Muscle layer of colon (tissue), 2 donors: ENCODE measurements at regions not wholly inside any gene's neighbourhood (a gene's known extent, or its start where the extent isn't known, plus 50 kb on each side); places are given as distances from the start of the nearest gene placed in this dataset.

Experiments used
- H3K27ac ChIP-seq: one replicate; pipeline ENCODE4 v1.7.0; 2013; ENCODE audit warnings: low read depth, mild to moderate bottlenecking, low read length, moderate library complexity
- H3K27me3 ChIP-seq, 2 donors: one replicate each; pipeline ENCODE4 v1.7.0; 2013; ENCODE audit warnings: low read length in 2 of 2, mild to moderate bottlenecking in 2 of 2; ENCODE audit not compliant: insufficient read depth in 2 of 2, control insufficient read depth in 1 of 2
- H3K36me3 ChIP-seq: one replicate; pipeline ENCODE4 v1.7.0; 2013; ENCODE audit warnings: mild to moderate bottlenecking, low read length; ENCODE audit not compliant: insufficient read depth
- H3K4me1 ChIP-seq: one replicate; pipeline ENCODE4 v1.7.0; 2013; ENCODE audit warnings: mild to moderate bottlenecking, low read length; ENCODE audit not compliant: insufficient read depth
- H3K4me3 ChIP-seq, 2 donors: one replicate each; pipeline ENCODE4 v1.7.0; 2013; ENCODE audit warnings: low read length in 2 of 2, low read depth in 1 of 2, mild to moderate bottlenecking in 1 of 2, moderate library complexity in 1 of 2
- H3K9ac ChIP-seq: one replicate; pipeline ENCODE4 v1.7.0; 2013; ENCODE audit warnings: low read length
- H3K9me3 ChIP-seq: one replicate; pipeline ENCODE4 v1.7.0; 2013; ENCODE audit warnings: mild to moderate bottlenecking, low read length
- donor health status: abdominal sarcoma.
- donor health status: Adenocarcinoma of cecum.

GRCh38 chr12:98423963-98424362 is 91.4 kb upstream of the TMPO start:
- Histone ChIP-seq H3K4me3 (no peak overlapping the region), H3K27me3 (no peaks in the 10 kb centered on the region), H3K9me3 (no peaks in the 10 kb centered on the region), H3K36me3 (no peaks in the 10 kb centered on the region), H3K9ac (no peak overlapping the region), H3K27ac (no peak overlapping the region), H3K4me1 (peaks cover 12% of the 10 kb centered on the region)

GRCh38 chr12:98424726-98425401 is 90.5 kb upstream of the TMPO start:
- Histone ChIP-seq H3K27me3 (no peaks in the 10 kb centered on the region), H3K27ac (no peak overlapping the region), H3K36me3 (no peaks in the 10 kb centered on the region), H3K4me3 (no peak overlapping the region), H3K9me3 (no peaks in the 10 kb centered on the region), H3K9ac (no peak overlapping the region), H3K4me1 (peaks cover 3% of the 10 kb centered on the region)

- no peak overlapping the region for H3K4me3 ChIP-seq
- no peaks in the 10 kb centered on the region for H3K4me1 ChIP-seq
- H3K27me3 ChIP-seq, result no peaks in the 10 kb centered on the region
- no peaks in the 10 kb centered on the region for H3K36me3 ChIP-seq
- no peak overlapping the region for H3K27ac ChIP-seq
- no peak overlapping the region for H3K9ac ChIP-seq
- H3K9me3 ChIP-seq, result no peaks in the 10 kb centered on the region
Observed at GRCh38 chr12:98425859-98426258, 89.5 kb upstream of the TMPO start.

GRCh38 chr12:98431089-98431488 is 84.3 kb upstream of the TMPO start:
- H3K9ac ChIP-seq, result no peak overlapping the region
- H3K9me3 ChIP-seq, result peaks cover 6% of the 10 kb centered on the region
- H3K4me3 ChIP-seq, result no peak overlapping the region
- no peak overlapping the region for H3K27ac ChIP-seq
- no peaks in the 10 kb centered on the region for H3K27me3 ChIP-seq
- no peaks in the 10 kb centered on the region for H3K4me1 ChIP-seq
- H3K36me3 ChIP-seq, result no peaks in the 10 kb centered on the region

- H3K27me3 ChIP-seq, result no peaks in the 10 kb centered on the region
- H3K9me3 ChIP-seq, result peaks cover 6% of the 10 kb centered on the region
- H3K4me3 ChIP-seq, result no peak overlapping the region
- H3K9ac ChIP-seq, result no peak overlapping the region
- H3K4me1 ChIP-seq, result no peaks in the 10 kb centered on the region
- no peaks in the 10 kb centered on the region for H3K36me3 ChIP-seq
- H3K27ac ChIP-seq, result no peak overlapping the region
Observed at GRCh38 chr12:98437166-98437565, 78.2 kb upstream of the TMPO start.

- no peak overlapping the region for H3K27ac ChIP-seq
- no peaks in the 10 kb centered on the region for H3K4me1 ChIP-seq
- no peak overlapping the region for H3K4me3 ChIP-seq
- no peaks in the 10 kb centered on the region for H3K27me3 ChIP-seq
- H3K36me3 ChIP-seq, result no peaks in the 10 kb centered on the region
- no peak overlapping the region for H3K9ac ChIP-seq
- peaks cover 6% of the 10 kb centered on the region for H3K9me3 ChIP-seq
Observed at GRCh38 chr12:98437806-98438595, 77.4 kb upstream of the TMPO start.

- H3K9ac ChIP-seq, result no peak overlapping the region
- H3K9me3 ChIP-seq, result peaks cover 6% of the 10 kb centered on the region
- no peak overlapping the region for H3K27ac ChIP-seq
- no peaks in the 10 kb centered on the region for H3K36me3 ChIP-seq
- H3K4me1 ChIP-seq, result no peaks in the 10 kb centered on the region
- H3K4me3 ChIP-seq, result no peak overlapping the region
- H3K27me3 ChIP-seq, result no peaks in the 10 kb centered on the region
Observed at GRCh38 chr12:98438656-98439230, 76.6 kb upstream of the TMPO start.

- H3K36me3 ChIP-seq, result no peaks in the 10 kb centered on the region
- peak overlapping the region; percentile 23 for H3K27ac ChIP-seq
- no peaks in the 10 kb centered on the region for H3K27me3 ChIP-seq
- no peak overlapping the region for H3K9ac ChIP-seq
- no peak overlapping the region for H3K4me3 ChIP-seq
- H3K9me3 ChIP-seq, result peaks cover 6% of the 10 kb centered on the region
- H3K4me1 ChIP-seq, result no peaks in the 10 kb centered on the region
Observed at GRCh38 chr12:98439471-98439951, 75.9 kb upstream of the TMPO start.

GRCh38 chr12:98439981-98440581 is 75.3 kb upstream of the TMPO start:
- H3K9me3 ChIP-seq, result peaks cover 1% of the 10 kb centered on the region
- no peak overlapping the region for H3K27ac ChIP-seq
- H3K27me3 ChIP-seq, result no peaks in the 10 kb centered on the region
- no peak overlapping the region for H3K9ac ChIP-seq
- no peaks in the 10 kb centered on the region for H3K36me3 ChIP-seq
- no peaks in the 10 kb centered on the region for H3K4me1 ChIP-seq
- no peak overlapping the region for H3K4me3 ChIP-seq

- Histone ChIP-seq H3K9me3 (no peaks in the 10 kb centered on the region), H3K27ac (no peak overlapping the region), H3K4me3 (no peak overlapping the region), H3K4me1 (no peaks in the 10 kb centered on the region), H3K27me3 (no peaks in the 10 kb centered on the region), H3K9ac (no peak overlapping the region), H3K36me3 (no peaks in the 10 kb centered on the region)
Observed at GRCh38 chr12:98446060-98446459, 69.3 kb upstream of the TMPO start.

GRCh38 chr12:98446682-98447081 is 68.7 kb upstream of the TMPO start:
- Histone ChIP-seq H3K4me1 (no peaks in the 10 kb centered on the region), H3K27ac (no peak overlapping the region), H3K9ac (no peak overlapping the region), H3K27me3 (no peaks in the 10 kb centered on the region), H3K36me3 (no peaks in the 10 kb centered on the region), H3K9me3 (no peaks in the 10 kb centered on the region), H3K4me3 (no peak overlapping the region)
